Hepatocyte (in vitro differentiated cells): ENCODE measurements at regions not wholly inside any gene's neighbourhood (a gene's known extent, or its start where the extent isn't known, plus 50 kb on each side); places are given as distances from the start of the nearest gene placed in this dataset.

ENCODE experiments used
- EZH2 ChIP-seq: fragments of 200-600 bp; sonication (generic); IDR thresholded peaks from 2 replicates; pipeline ENCODE4 v1.6.1; 2016; ENCODE audit warnings: antibody characterized with exemption, mild to moderate bottlenecking, borderline replicate concordance
- EZH2phosphoT487 ChIP-seq: fragments of 200-600 bp; sonication (generic); IDR thresholded peaks from one replicate; pipeline ENCODE4 v1.6.1; 2018; ENCODE audit warnings: antibody characterized with exemption, mild to moderate bottlenecking, low read depth, moderate library complexity; ENCODE audit not compliant: unreplicated experiment, severe bottlenecking
- TF ChIP-seq, protein P1 (sequence below): fragments of 200-600 bp; sonication (generic); IDR thresholded peaks from 2 replicates; pipeline ENCODE4 v1.5.1; 2016; ENCODE audit warnings: antibody characterized with exemption, mild to moderate bottlenecking; ENCODE audit not compliant: poor library complexity

GRCh38 chr1:38744452-38745350 is 114.9 kb downstream of the RRAGC start:
- TF ChIP-seq, protein P1, sequence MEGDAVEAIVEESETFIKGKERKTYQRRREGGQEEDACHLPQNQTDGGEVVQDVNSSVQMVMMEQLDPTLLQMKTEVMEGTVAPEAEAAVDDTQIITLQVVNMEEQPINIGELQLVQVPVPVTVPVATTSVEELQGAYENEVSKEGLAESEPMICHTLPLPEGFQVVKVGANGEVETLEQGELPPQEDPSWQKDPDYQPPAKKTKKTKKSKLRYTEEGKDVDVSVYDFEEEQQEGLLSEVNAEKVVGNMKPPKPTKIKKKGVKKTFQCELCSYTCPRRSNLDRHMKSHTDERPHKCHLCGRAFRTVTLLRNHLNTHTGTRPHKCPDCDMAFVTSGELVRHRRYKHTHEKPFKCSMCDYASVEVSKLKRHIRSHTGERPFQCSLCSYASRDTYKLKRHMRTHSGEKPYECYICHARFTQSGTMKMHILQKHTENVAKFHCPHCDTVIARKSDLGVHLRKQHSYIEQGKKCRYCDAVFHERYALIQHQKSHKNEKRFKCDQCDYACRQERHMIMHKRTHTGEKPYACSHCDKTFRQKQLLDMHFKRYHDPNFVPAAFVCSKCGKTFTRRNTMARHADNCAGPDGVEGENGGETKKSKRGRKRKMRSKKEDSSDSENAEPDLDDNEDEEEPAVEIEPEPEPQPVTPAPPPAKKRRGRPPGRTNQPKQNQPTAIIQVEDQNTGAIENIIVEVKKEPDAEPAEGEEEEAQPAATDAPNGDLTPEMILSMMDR, result no peak
- TF ChIP-seq EZH2, result no peak
- no peak for TF ChIP-seq EZH2phosphoT487
